Transverse colon (tissue), 4 donors: ENCODE measurements at regions not wholly inside any gene's neighbourhood (a gene's known extent, or its start where the extent isn't known, plus 50 kb on each side); places are given as distances from the start of the nearest gene placed in this dataset.

Source experiments
- DNase-seq: peaks from one replicate; pipeline ENCODE4 v3.0.0-alpha.2; 2019
- H3K27ac ChIP-seq, 4 donors: fragments of 200-600 bp; sonication (generic); 2 replicates each; pipeline ENCODE4 v1.5.1; 2016 to 2018; ENCODE audit warnings: inconsistent platforms in 4 of 4
- H3K27me3 ChIP-seq: fragments of 200-600 bp; sonication (generic); 2 replicates; pipeline ENCODE4 v1.5.1; 2017; ENCODE audit warnings: inconsistent platforms
- H3K36me3 ChIP-seq, 4 donors: fragments of 200-600 bp; sonication (generic); 2 replicates each; pipeline ENCODE4 v1.5.1; 2017 to 2019; ENCODE audit warnings: inconsistent platforms in 4 of 4
- H3K4me1 ChIP-seq, 4 donors: fragments of 200-600 bp; sonication (generic); 2 replicates each; pipeline ENCODE4 v1.5.1; 2017 to 2020; ENCODE audit warnings: inconsistent platforms in 4 of 4
- H3K4me3 ChIP-seq, 4 donors: fragments of 200-600 bp; sonication (generic); 1 replicate in 1 of 4; 2 replicates in 3 of 4; pipeline versions ENCODE4 v1.5.1 to v1.6.1; 2017 to 2019; ENCODE audit warnings: inconsistent platforms in 4 of 4
- H3K9me3 ChIP-seq, 2 donors: fragments of 200-600 bp; sonication (generic); 2 replicates each; pipeline ENCODE4 v1.5.1; 2017 to 2019; ENCODE audit warnings: inconsistent platforms in 2 of 2
- CTCF ChIP-seq, 5 experiments: fragments of 200-600 bp in 3 of 5; fragments of 450-650 bp in 2 of 5; sonication (generic) in 3 of 5; IDR thresholded peaks; 1 replicate in 2 of 5; 2 replicates in 3 of 5; pipeline ENCODE4 v1.5.1; 2016 to 2017; ENCODE audit warnings: antibody characterized with exemption in 5 of 5, inconsistent platforms in 3 of 5, mild to moderate bottlenecking in 2 of 5, moderate library complexity in 1 of 5
- EP300 ChIP-seq: sonication (generic); formaldehyde crosslinking; IDR thresholded peaks from one replicate; pipeline ENCODE4 v1.6.1; 2017; ENCODE audit warnings: antibody characterized with exemption, low read depth
- POLR2A ChIP-seq: fragments of 450-650 bp; IDR thresholded peaks from one replicate; pipeline ENCODE4 v1.6.1; 2016; ENCODE audit warnings: antibody characterized with exemption, mild to moderate bottlenecking, moderate library complexity
- POLR2AphosphoS5 ChIP-seq, 3 donors: sonication (generic); formaldehyde crosslinking; IDR thresholded peaks; one replicate each; pipeline ENCODE4 v1.6.1; 2016; ENCODE audit warnings: antibody characterized with exemption in 3 of 3
- WGBS, 2 donors: methylation state at CpG; one replicate each; pipeline ENCODE4 v1.1.5; 2018; ENCODE audit warnings: low coverage in 1 of 2; 5-methylcytosine and 5-hydroxymethylcytosine counted together
- in situ Hi-C, 4 donors: fragments of 200-750 bp; cut with MboI; loops; one replicate each; pipeline versions ENCODE4 v1.15.0 to v1.15.1; 2017; ENCODE audit warnings: low sequenced_read_pairs in 3 of 4, low pct_ligation_motif_present in 1 of 4, low pct_unique_long_range_greater_than_20kb in 1 of 4
- intact Hi-C: fragments of 100-400 bp; cut with DNase I; formaldehyde crosslinking; loops from one replicate; pipeline ENCODE4 v1.15.1; 2023; ENCODE audit warnings: low total_unique reads

GRCh38 chr20:48482790-48483189 is 345.0 kb downstream of the PREX1 start:
- 46% methylated on average over 9 of the region's 9 CpGs; no CpG with 5 or more reads in 1 of the 2 donors for WGBS, 2 donors
- no peak for DNase-seq
- Histone ChIP-seq H3K36me3 (no peaks in the 10 kb centered on the region), H3K9me3 (no peaks in the 10 kb centered on the region), H3K27ac (no peak overlapping the region), H3K4me3 (no peak overlapping the region), H3K27me3 (peaks cover 29% of the 10 kb centered on the region), H3K4me1 (no peaks in the 10 kb centered on the region)
- in situ Hi-C loops (no loop called here), intact Hi-C loops (no loop called here)
- TF ChIP-seq POLR2A (no peak), POLR2AphosphoS5 (IDR thresholded peaks at IDR 0.05) (no peak), CTCF (IDR thresholded peaks at IDR 0.05) (no peak), EP300 (no peak)

GRCh38 chr20:48480216-48480772 is 347.5 kb downstream of the PREX1 start:
- peaks cover 23% of the 10 kb centered on the region for H3K27me3 ChIP-seq
- no peak overlapping the region for H3K4me3 ChIP-seq
- H3K27ac ChIP-seq, result no peak overlapping the region
- 50 to 76% methylated on average over 5 of the region's 5 CpGs for WGBS, 2 donors
- intact Hi-C loops (no loop called here), in situ Hi-C loops (no loop called here)
- TF ChIP-seq EP300, result no peak
- TF ChIP-seq CTCF (IDR thresholded peaks at IDR 0.05), result no peak
- no peak for TF ChIP-seq POLR2A
- no peak for TF ChIP-seq POLR2AphosphoS5 (IDR thresholded peaks at IDR 0.05)
- DNase-seq, result no peak
- H3K9me3 ChIP-seq, result no peaks in the 10 kb centered on the region
- H3K36me3 ChIP-seq, result no peaks in the 10 kb centered on the region
- H3K4me1 ChIP-seq, result no peaks in the 10 kb centered on the region

- TF ChIP-seq POLR2AphosphoS5 (IDR thresholded peaks at IDR 0.05) (no peak), POLR2A (no peak)
Measured at GRCh38 chr20:48478806-48479585, 348.8 kb downstream of the PREX1 start.

GRCh38 chr20:48478370-48478769 is 349.4 kb downstream of the PREX1 start:
- WGBS, 2 donors, result 85% methylated on average over 5 of the region's 5 CpGs; no CpG with 5 or more reads in 1 of the 2 donors
- H3K4me1 ChIP-seq, result no peaks in the 10 kb centered on the region
- DNase-seq, result no peak
- H3K27me3 ChIP-seq, result peaks cover 23% of the 10 kb centered on the region
- H3K9me3 ChIP-seq, result no peaks in the 10 kb centered on the region
- in situ Hi-C loops, result no loop called here
- intact Hi-C loops, result no loop called here
- no peak overlapping the region for H3K4me3 ChIP-seq
- H3K36me3 ChIP-seq, result no peaks in the 10 kb centered on the region
- H3K27ac ChIP-seq, result no peak overlapping the region
- no peak for TF ChIP-seq CTCF (IDR thresholded peaks at IDR 0.05)
- TF ChIP-seq EP300, result no peak
- no peak for TF ChIP-seq POLR2AphosphoS5 (IDR thresholded peaks at IDR 0.05)
- TF ChIP-seq POLR2A, result no peak

More at GRCh38 chr20:48478806-48479585, 348.8 kb downstream of the PREX1 start:
- DNase-seq, result no peak
- Histone ChIP-seq H3K36me3 (no peaks in the 10 kb centered on the region), H3K4me1 (no peaks in the 10 kb centered on the region), H3K27ac (no peak overlapping the region), H3K4me3 (no peak overlapping the region), H3K27me3 (peaks cover 23% of the 10 kb centered on the region), H3K9me3 (no peaks in the 10 kb centered on the region)
- 80% methylated on average over 9 of the region's 9 CpGs; no CpG with 5 or more reads in 1 of the 2 donors for WGBS, 2 donors
- intact Hi-C loops (no loop called here), in situ Hi-C loops (no loop called here)
